ENCODE measurements at regions not wholly inside any gene's neighbourhood (a gene's known extent, or its start where the extent isn't known, plus 50 kb on each side); places are given as distances from the start of the nearest gene placed in this dataset.

- no peak for DNase-seq (ENCODE audit: low read depth)
Observed at GRCh38 chr6:119647309-119647708, 297.7 kb upstream of the MAN1A1 start.

- DNase-seq (ENCODE audit: low read depth): no peak
Observed at GRCh38 chr6:119643876-119644275, 294.3 kb upstream of the MAN1A1 start.

GRCh38 chr6:119637768-119638167 is 288.2 kb upstream of the MAN1A1 start:
- no peak for DNase-seq (ENCODE audit: low read depth)

GRCh38 chr6:119636060-119636459 is 286.5 kb upstream of the MAN1A1 start:
- no peak for DNase-seq (ENCODE audit: low read depth)

- DNase-seq (ENCODE audit: low read depth): no peak
Observed at GRCh38 chr6:119633461-119633860, 283.9 kb upstream of the MAN1A1 start.

GRCh38 chr6:119630561-119631192 is 281.1 kb upstream of the MAN1A1 start:
- DNase-seq (ENCODE audit: low read depth): no peak

- DNase-seq (ENCODE audit: low read depth): no peak
Observed at GRCh38 chr6:119628691-119629594, 279.4 kb upstream of the MAN1A1 start.

- no peak for DNase-seq (ENCODE audit: low read depth)
Observed at GRCh38 chr6:119627908-119628669, 278.5 kb upstream of the MAN1A1 start.

- peak; percentile 48 for DNase-seq (ENCODE audit: low read depth)
Observed at GRCh38 chr6:119626884-119627619, 277.5 kb upstream of the MAN1A1 start.

GRCh38 chr6:119620846-119621555 is 271.4 kb upstream of the MAN1A1 start:
- no peak for DNase-seq (ENCODE audit: low read depth)

GRCh38 chr6:119614138-119614537 is 264.6 kb upstream of the MAN1A1 start:
- DNase-seq (ENCODE audit: low read depth): no peak

- no peak for DNase-seq (ENCODE audit: low read depth)
Observed at GRCh38 chr6:119612911-119613381, 263.4 kb upstream of the MAN1A1 start.

- no peak for DNase-seq (ENCODE audit: low read depth)
Observed at GRCh38 chr6:119612176-119612891, 262.8 kb upstream of the MAN1A1 start.

- no peak for DNase-seq (ENCODE audit: low read depth)
Observed at GRCh38 chr6:119610754-119611153, 261.2 kb upstream of the MAN1A1 start.

- DNase-seq (ENCODE audit: low read depth): no peak
Observed at GRCh38 chr6:119610265-119610664, 260.7 kb upstream of the MAN1A1 start.

- DNase-seq (ENCODE audit: low read depth): no peak
Observed at GRCh38 chr6:119609865-119610264, 260.3 kb upstream of the MAN1A1 start.

- DNase-seq (ENCODE audit: low read depth): no peak
Observed at GRCh38 chr6:119608994-119609393, 259.4 kb upstream of the MAN1A1 start.

- DNase-seq (ENCODE audit: low read depth): no peak
Observed at GRCh38 chr6:119604124-119604523, 254.6 kb upstream of the MAN1A1 start.

GRCh38 chr6:119603501-119603900 is 253.9 kb upstream of the MAN1A1 start:
- DNase-seq (ENCODE audit: low read depth): no peak

All from CMK (cell line).